Hepatocyte (in vitro differentiated cells): ENCODE measurements at regions not wholly inside any gene's neighbourhood (a gene's known extent, or its start where the extent isn't known, plus 50 kb on each side); places are given as distances from the start of the nearest gene placed in this dataset.

Experiments
- DNase-seq: peaks from one replicate; pipeline ENCODE4 v3.0.0-alpha.2; 2016; ENCODE audit warnings: low spot score
- H2AFZ ChIP-seq: fragments of 200-600 bp; sonication (generic); 2 replicates; pipeline ENCODE4 v1.6.0; 2016; ENCODE audit warnings: antibody characterized with exemption, mild to moderate bottlenecking
- H3K27ac ChIP-seq: fragments of 200-600 bp; sonication (generic); 2 replicates; pipeline ENCODE4 v1.5.1; 2016; ENCODE audit warnings: mild to moderate bottlenecking
- H3K27me3 ChIP-seq: fragments of 200-600 bp; sonication (generic); 2 replicates; pipeline ENCODE4 v1.6.1; 2016
- H3K36me3 ChIP-seq: fragments of 200-600 bp; sonication (generic); replicated peaks from 2 replicates; pipeline ENCODE4 v1.5.1; 2016; ENCODE audit warnings: low read depth; ENCODE audit not compliant: insufficient read depth
- H3K4me1 ChIP-seq: fragments of 200-600 bp; sonication (generic); 2 replicates; pipeline ENCODE4 v1.5.1; 2016; ENCODE audit warnings: mild to moderate bottlenecking, moderate library complexity; ENCODE audit not compliant: insufficient read depth
- H3K4me2 ChIP-seq: fragments of 200-600 bp; sonication (generic); 2 replicates; pipeline ENCODE4 v1.6.0; 2016
- H3K4me3 ChIP-seq: fragments of 200-600 bp; sonication (generic); 2 replicates; pipeline ENCODE4 v1.5.1; 2016; ENCODE audit warnings: mild to moderate bottlenecking
- H3K79me2 ChIP-seq: fragments of 200-600 bp; sonication (generic); 2 replicates; pipeline ENCODE4 v1.6.0; 2017; ENCODE audit warnings: mild to moderate bottlenecking
- H3K9me2 ChIP-seq: fragments of 200-600 bp; sonication (generic); replicated peaks from 2 replicates; pipeline ENCODE4 v1.6.0; 2017; ENCODE audit warnings: mild to moderate bottlenecking; ENCODE audit not compliant: insufficient read depth
- H3K9me3 ChIP-seq: fragments of 200-600 bp; sonication (generic); 2 replicates; pipeline ENCODE4 v1.5.1; 2016; ENCODE audit warnings: low read depth, mild to moderate bottlenecking
- H4K20me1 ChIP-seq: fragments of 200-600 bp; sonication (generic); 2 replicates; pipeline ENCODE4 v1.6.0; 2016; ENCODE audit warnings: mild to moderate bottlenecking; ENCODE audit not compliant: insufficient read depth, poor library complexity, severe bottlenecking
- CTCF ChIP-seq: fragments of 200-600 bp; sonication (generic); IDR thresholded peaks from 2 replicates; pipeline ENCODE4 v1.5.1; 2016; ENCODE audit warnings: antibody characterized with exemption, mild to moderate bottlenecking; ENCODE audit not compliant: poor library complexity
- EZH2 ChIP-seq: fragments of 200-600 bp; sonication (generic); IDR thresholded peaks from 2 replicates; pipeline ENCODE4 v1.6.1; 2016; ENCODE audit warnings: antibody characterized with exemption, mild to moderate bottlenecking, borderline replicate concordance
- EZH2phosphoT487 ChIP-seq: fragments of 200-600 bp; sonication (generic); IDR thresholded peaks from one replicate; pipeline ENCODE4 v1.6.1; 2018; ENCODE audit warnings: antibody characterized with exemption, mild to moderate bottlenecking, low read depth, moderate library complexity; ENCODE audit not compliant: unreplicated experiment, severe bottlenecking
- WGBS: methylation state at CpG from one replicate; pipeline ENCODE4 v1.1.6; 2016; ENCODE audit warnings: low lambda C conversion rate; ENCODE audit errors: missing lambda C conversion rate; 5-methylcytosine and 5-hydroxymethylcytosine counted together

DNA sequence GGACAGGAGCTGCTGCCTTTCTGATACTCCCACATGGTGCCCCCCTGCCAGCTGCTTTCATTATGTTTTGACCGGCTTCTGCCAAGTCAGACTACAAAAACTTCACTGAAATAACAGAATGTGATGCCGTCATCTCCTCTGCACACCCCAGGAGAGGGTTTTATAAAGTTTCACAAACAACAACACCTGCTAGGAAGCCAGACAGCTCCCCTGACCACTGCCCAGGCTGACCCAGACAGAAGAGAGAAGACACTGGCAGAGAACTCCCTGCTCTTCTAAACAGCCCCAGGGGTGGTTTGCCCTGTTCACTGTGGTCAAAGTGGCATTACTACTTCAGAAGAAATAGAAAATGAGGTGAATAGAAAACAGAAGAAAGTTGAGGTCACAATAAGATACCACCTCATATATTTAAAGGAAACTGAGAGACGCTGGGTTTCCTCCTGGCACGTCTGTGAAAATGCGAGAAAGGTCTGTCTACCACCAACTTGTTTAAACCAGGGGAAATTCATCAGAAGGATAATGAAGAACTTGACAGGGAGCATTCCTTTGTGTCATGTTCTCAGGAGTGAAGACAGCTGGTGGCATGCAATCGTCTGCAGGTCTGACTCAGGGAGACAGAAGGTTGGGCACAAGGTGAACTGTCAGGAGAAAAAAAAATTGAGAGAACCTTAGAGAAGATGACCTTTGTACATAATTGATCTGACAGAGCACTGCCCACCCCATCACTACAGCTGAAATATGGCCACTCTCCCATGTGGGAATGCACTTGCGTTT lies 119.0 kb upstream of the NFIA start:
- H3K9me2 ChIP-seq: no peaks in the 10 kb centered on the region
- H3K4me1 ChIP-seq: no peaks in the 10 kb centered on the region
- no peak overlapping the region for H2AFZ ChIP-seq
- TF ChIP-seq EZH2: no peak
- no peak for TF ChIP-seq CTCF
- TF ChIP-seq EZH2phosphoT487: no peak
- no peak for DNase-seq
- no peak overlapping the region for H3K27ac ChIP-seq
- 80% methylated on average over 7 of the region's 7 CpGs for WGBS
- H3K4me3 ChIP-seq: no peak overlapping the region
- no peak overlapping the region for H3K4me2 ChIP-seq
- H3K9me3 ChIP-seq: no peaks in the 10 kb centered on the region
- no peaks in the 10 kb centered on the region for H3K79me2 ChIP-seq
- no peaks in the 10 kb centered on the region for H3K36me3 ChIP-seq
- H4K20me1 ChIP-seq: no peaks in the 10 kb centered on the region
- H3K27me3 ChIP-seq: no peaks in the 10 kb centered on the region

GRCh38 chr1:60960891-60961461 lies 121.4 kb upstream of the NFIA start:
- no peak overlapping the region for H2AFZ ChIP-seq

GRCh38 chr1:60959701-60960100 lies 122.7 kb upstream of the NFIA start:
- Histone ChIP-seq H3K79me2 (no peaks in the 10 kb centered on the region), H3K4me2 (no peak overlapping the region), H3K4me3 (no peak overlapping the region), H4K20me1 (no peaks in the 10 kb centered on the region), H3K9me2 (no peaks in the 10 kb centered on the region), H2AFZ (no peak overlapping the region), H3K4me1 (no peaks in the 10 kb centered on the region), H3K27ac (no peak overlapping the region), H3K27me3 (no peaks in the 10 kb centered on the region), H3K36me3 (no peaks in the 10 kb centered on the region), H3K9me3 (no peaks in the 10 kb centered on the region)
- 88% methylated on average over 1 of the region's 1 CpG for WGBS
- TF ChIP-seq CTCF: no peak
- TF ChIP-seq EZH2phosphoT487: no peak
- TF ChIP-seq EZH2: no peak
- DNase-seq: no peak

More at GRCh38 chr1:60960891-60961461, 121.4 kb upstream of the NFIA start:
- TF ChIP-seq CTCF: no peak
- no peak for TF ChIP-seq EZH2phosphoT487
- TF ChIP-seq EZH2: no peak
- no peaks in the 10 kb centered on the region for H3K79me2 ChIP-seq
- H4K20me1 ChIP-seq: no peaks in the 10 kb centered on the region
- DNase-seq: no peak
- no peak overlapping the region for H3K27ac ChIP-seq
- H3K9me2 ChIP-seq: no peaks in the 10 kb centered on the region
- H3K27me3 ChIP-seq: no peaks in the 10 kb centered on the region
- WGBS: 60% methylated on average over 2 of the region's 2 CpGs
- no peaks in the 10 kb centered on the region for H3K9me3 ChIP-seq
- H3K4me2 ChIP-seq: no peak overlapping the region
- no peaks in the 10 kb centered on the region for H3K4me1 ChIP-seq
- no peak overlapping the region for H3K4me3 ChIP-seq
- H3K36me3 ChIP-seq: no peaks in the 10 kb centered on the region
